ENCODE measurements at regions not wholly inside any gene's neighbourhood (a gene's known extent, or its start where the extent isn't known, plus 50 kb on each side); places are given as distances from the start of the nearest gene placed in this dataset.

DNA sequence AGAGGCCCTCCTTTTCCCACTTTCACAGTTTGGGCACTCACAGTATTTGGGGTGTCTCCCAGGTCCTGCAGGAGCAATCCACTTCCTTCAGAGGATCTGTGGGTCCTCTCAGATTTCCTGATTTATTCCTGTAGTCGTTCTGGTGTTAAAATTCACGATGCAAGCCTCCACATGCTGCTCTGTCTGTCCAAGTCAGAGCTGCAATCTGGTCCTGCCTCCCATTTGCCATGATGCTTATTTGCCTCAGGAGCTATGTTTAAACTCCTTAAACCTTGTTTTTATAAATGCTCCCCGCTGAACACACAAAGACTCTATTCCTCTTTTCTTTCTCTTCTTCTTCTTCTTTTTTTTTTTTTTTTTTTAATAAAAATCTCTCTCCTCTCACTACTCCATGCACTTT is 558.7 kb upstream of the NECTIN3 start:
- TF ChIP-seq POLR2A (IDR thresholded peaks at IDR 0.05), result no peak
- TF ChIP-seq, protein P1, sequence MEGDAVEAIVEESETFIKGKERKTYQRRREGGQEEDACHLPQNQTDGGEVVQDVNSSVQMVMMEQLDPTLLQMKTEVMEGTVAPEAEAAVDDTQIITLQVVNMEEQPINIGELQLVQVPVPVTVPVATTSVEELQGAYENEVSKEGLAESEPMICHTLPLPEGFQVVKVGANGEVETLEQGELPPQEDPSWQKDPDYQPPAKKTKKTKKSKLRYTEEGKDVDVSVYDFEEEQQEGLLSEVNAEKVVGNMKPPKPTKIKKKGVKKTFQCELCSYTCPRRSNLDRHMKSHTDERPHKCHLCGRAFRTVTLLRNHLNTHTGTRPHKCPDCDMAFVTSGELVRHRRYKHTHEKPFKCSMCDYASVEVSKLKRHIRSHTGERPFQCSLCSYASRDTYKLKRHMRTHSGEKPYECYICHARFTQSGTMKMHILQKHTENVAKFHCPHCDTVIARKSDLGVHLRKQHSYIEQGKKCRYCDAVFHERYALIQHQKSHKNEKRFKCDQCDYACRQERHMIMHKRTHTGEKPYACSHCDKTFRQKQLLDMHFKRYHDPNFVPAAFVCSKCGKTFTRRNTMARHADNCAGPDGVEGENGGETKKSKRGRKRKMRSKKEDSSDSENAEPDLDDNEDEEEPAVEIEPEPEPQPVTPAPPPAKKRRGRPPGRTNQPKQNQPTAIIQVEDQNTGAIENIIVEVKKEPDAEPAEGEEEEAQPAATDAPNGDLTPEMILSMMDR (IDR thresholded peaks at IDR 0.05), result no peak
